ENCODE measurements at regions not wholly inside any gene's neighbourhood (a gene's known extent, or its start where the extent isn't known, plus 50 kb on each side); places are given as distances from the start of the nearest gene placed in this dataset.

GRCh38 chr10:22834471-22834870, 93.4 kb upstream of the ARMC3 start:
- no peak for TF ChIP-seq TAF1 (IDR thresholded peaks at IDR 0.05; ENCODE audit: borderline replicate concordance, insufficient read depth, low read length)
- no peak for TF ChIP-seq FOXP2 (optimal IDR thresholded peaks at IDR 0.05; ENCODE audit: borderline replicate concordance, extremely low read depth, extremely low read length, insufficient read depth)
- no peak for TF ChIP-seq POLR2AphosphoS5 (IDR thresholded peaks at IDR 0.05; ENCODE audit: low read depth, low read length)
- no peak for TF ChIP-seq SIN3A (IDR thresholded peaks at IDR 0.05; ENCODE audit: borderline replicate concordance, insufficient read depth, low read length)
- TF ChIP-seq REST (IDR thresholded peaks at IDR 0.05; ENCODE audit: insufficient read depth in 1 of 2, low read depth in 2 of 2, low read length in 2 of 2), result no peak

Data from PFSK-1 (cell line).